ENCODE measurements at regions not wholly inside any gene's neighbourhood (a gene's known extent, or its start where the extent isn't known, plus 50 kb on each side); places are given as distances from the start of the nearest gene placed in this dataset.

GRCh38 chr1:209403921-209404320 is 179.6 kb upstream of the CAMK1G start:
- DNase-seq (ENCODE audit: low read depth, low spot score) (no peak), ATAC-seq (no peak)
- peaks cover 2% of the 10 kb centered on the region; the same call in 1 of the 2 replicates for H3K27me3 ChIP-seq (ENCODE audit: control insufficient read depth, insufficient read depth, low read length)
- no peaks in the 10 kb centered on the region for H3K9me3 ChIP-seq (ENCODE audit: control insufficient read depth, insufficient read depth, low read depth, low read length)
- no peaks in the 10 kb centered on the region for H3K4me1 ChIP-seq (ENCODE audit: control insufficient read depth, insufficient read depth, low read length)
- intact Hi-C loops (cut with micrococcal nuclease; ENCODE audit: unreplicated experiment) (no loop called here), in situ Hi-C loops (cut with HindIII; ENCODE audit: low pct_unique_long_range_greater_than_20kb, low sequenced_read_pairs) (no loop called here)
- no peak overlapping the region for H3K27ac ChIP-seq (ENCODE audit: low read length)
- no TSS peak for BruUV-seq (replicated peaks)
- no peak for TF ChIP-seq SIN3A (IDR thresholded peaks at IDR 0.05; ENCODE audit: borderline replicate concordance, insufficient read depth, low read depth, low read length)
- TF ChIP-seq CTCF (IDR thresholded peaks at IDR 0.05): no peak
- TF ChIP-seq POLR2AphosphoS5 (IDR thresholded peaks at IDR 0.05; ENCODE audit: low read depth, low read length): no peak
- TF ChIP-seq TCF7L2 (IDR thresholded peaks at IDR 0.05; ENCODE audit: low read depth, low read length): no peak
- no peak for TF ChIP-seq REST (IDR thresholded peaks at IDR 0.05; ENCODE audit: insufficient read depth in 1 of 2, low read depth in 2 of 2, low read length in 1 of 2)
- CTCF ChIA-PET: no interaction called here
- no peak overlapping the region for H3K4me3 ChIP-seq (ENCODE audit: low read depth in 2 of 2, low read length in 2 of 2)
- no peaks in the 10 kb centered on the region for H3K36me3 ChIP-seq (ENCODE audit: control insufficient read depth, insufficient read depth, low read length)
- POLR2A ChIA-PET: no interaction called here

- CTCF ChIA-PET: no interaction called here
- ATAC-seq (no peak), DNase-seq (ENCODE audit: low read depth, low spot score) (no peak)
- no peaks in the 10 kb centered on the region for H3K4me1 ChIP-seq (ENCODE audit: control insufficient read depth, insufficient read depth, low read length)
- no peak overlapping the region for H3K4me3 ChIP-seq (ENCODE audit: low read depth in 2 of 2, low read length in 2 of 2)
- H3K36me3 ChIP-seq (ENCODE audit: control insufficient read depth, insufficient read depth, low read length): no peaks in the 10 kb centered on the region
- peaks cover 2% of the 10 kb centered on the region; the same call in 1 of the 2 replicates for H3K27me3 ChIP-seq (ENCODE audit: control insufficient read depth, insufficient read depth, low read length)
- POLR2A ChIA-PET: no interaction called here
- in situ Hi-C loops (cut with HindIII; ENCODE audit: low pct_unique_long_range_greater_than_20kb, low sequenced_read_pairs) (no loop called here), intact Hi-C loops (cut with micrococcal nuclease; ENCODE audit: unreplicated experiment) (no loop called here)
- no peaks in the 10 kb centered on the region for H3K9me3 ChIP-seq (ENCODE audit: control insufficient read depth, insufficient read depth, low read depth, low read length)
- no peak overlapping the region for H3K27ac ChIP-seq (ENCODE audit: low read length)
- BruUV-seq (replicated peaks): no TSS peak
- TF ChIP-seq REST (IDR thresholded peaks at IDR 0.05; ENCODE audit: insufficient read depth in 1 of 2, low read depth in 2 of 2, low read length in 1 of 2): no peak
- TF ChIP-seq SIN3A (IDR thresholded peaks at IDR 0.05; ENCODE audit: borderline replicate concordance, insufficient read depth, low read depth, low read length): no peak
Measured at GRCh38 chr1:209404577-209404976, 178.9 kb upstream of the CAMK1G start.
